Prostate gland (tissue), 2 donors: ENCODE measurements at regions not wholly inside any gene's neighbourhood (a gene's known extent, or its start where the extent isn't known, plus 50 kb on each side); places are given as distances from the start of the nearest gene placed in this dataset.
"Not testable (repeated sequence)": the region's sequence is repeated elsewhere in the genome, so short reads cannot be mapped to it uniquely, and the experiment has no call there.

Experiments
- DNase-seq: peaks from one replicate; pipeline ENCODE4 v3.0.0-alpha.2; 2019; ENCODE audit warnings: low spot score
- H3K27ac ChIP-seq, 2 donors: fragments of 200-600 bp; sonication (generic); 2 replicates each; pipeline ENCODE4 v1.5.1; 2017 to 2019
- H3K27me3 ChIP-seq: fragments of 200-600 bp; sonication (generic); replicated peaks from 2 replicates; pipeline ENCODE4 v1.5.1; 2019; ENCODE audit not compliant: insufficient read depth
- H3K36me3 ChIP-seq, 2 donors: fragments of 200-600 bp; sonication (generic); 1 replicate in 1 of 2; 2 replicates in 1 of 2; pipeline versions ENCODE4 v1.5.1 to v1.8.1; 2017 to 2019
- H3K4me1 ChIP-seq: fragments of 200-600 bp; sonication (generic); replicated peaks from 2 replicates; pipeline ENCODE4 v1.5.1; 2019
- H3K4me3 ChIP-seq, 2 donors: fragments of 200-600 bp; sonication (generic); 2 replicates each; pipeline ENCODE4 v1.5.1; 2017 to 2019
- H3K9me3 ChIP-seq: fragments of 200-600 bp; sonication (generic); 2 replicates; pipeline ENCODE4 v1.5.1; 2017
- CTCF ChIP-seq, 4 experiments: fragments of 200-600 bp in 2 of 4; fragments of 450-650 bp in 2 of 4; sonication (generic) in 2 of 4; IDR thresholded peaks; 1 replicate in 3 of 4; 2 replicates in 1 of 4; pipeline ENCODE4 v1.5.1; 2016 to 2019; ENCODE audit warnings: antibody characterized with exemption in 4 of 4, mild to moderate bottlenecking in 2 of 4, moderate library complexity in 2 of 4
- POLR2A ChIP-seq: fragments of 450-650 bp; IDR thresholded peaks from one replicate; pipeline ENCODE4 v1.6.1; 2016; ENCODE audit warnings: antibody characterized with exemption, mild to moderate bottlenecking
- POLR2AphosphoS5 ChIP-seq: sonication (generic); formaldehyde crosslinking; IDR thresholded peaks from one replicate; pipeline ENCODE4 v1.6.1; 2017; ENCODE audit warnings: antibody characterized with exemption
- WGBS: methylation state at CpG from one replicate; pipeline ENCODE4 v1.1.5; 2018; 5-methylcytosine and 5-hydroxymethylcytosine counted together
- intact Hi-C: fragments of 100-400 bp; cut with DNase I; formaldehyde crosslinking; loops from one replicate; pipeline ENCODE4 v1.14.2; 2022

DNA sequence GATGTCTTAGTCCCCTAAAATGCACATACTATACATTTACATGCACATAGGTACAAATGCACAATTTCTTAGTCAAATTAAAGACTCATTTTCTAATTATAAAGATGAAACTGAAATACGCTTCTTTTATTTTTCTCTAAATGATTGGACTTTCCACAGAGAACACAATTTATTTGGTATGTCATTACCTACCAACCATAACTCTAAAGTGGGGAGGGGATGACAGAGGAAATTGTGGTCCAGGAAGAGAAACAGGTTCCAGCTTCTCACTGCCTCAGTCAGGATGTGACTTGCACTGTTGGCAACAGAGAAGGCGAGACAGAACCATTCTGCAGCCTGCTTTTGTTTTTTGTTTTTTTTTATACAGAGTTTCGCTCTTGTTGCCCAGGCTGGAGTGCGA is 1189.2 kb downstream of the PLA2G4A start:
- TF ChIP-seq POLR2A (no peak), POLR2AphosphoS5 (no peak), CTCF (IDR thresholded peaks at IDR 0.05) (no peak)
- no peaks in the 10 kb centered on the region for H3K36me3 ChIP-seq
- intact Hi-C loops = no loop called here
- 92% methylated on average over 4 of the region's 4 CpGs for WGBS
- H3K4me3 ChIP-seq = no peak overlapping the region
- DNase-seq = no peak
- H3K27ac ChIP-seq = no peak overlapping the region
- H3K4me1 ChIP-seq = no peaks in the 10 kb centered on the region
- H3K9me3 ChIP-seq = no peaks in the 10 kb centered on the region
- H3K27me3 ChIP-seq = no peaks in the 10 kb centered on the region

DNA sequence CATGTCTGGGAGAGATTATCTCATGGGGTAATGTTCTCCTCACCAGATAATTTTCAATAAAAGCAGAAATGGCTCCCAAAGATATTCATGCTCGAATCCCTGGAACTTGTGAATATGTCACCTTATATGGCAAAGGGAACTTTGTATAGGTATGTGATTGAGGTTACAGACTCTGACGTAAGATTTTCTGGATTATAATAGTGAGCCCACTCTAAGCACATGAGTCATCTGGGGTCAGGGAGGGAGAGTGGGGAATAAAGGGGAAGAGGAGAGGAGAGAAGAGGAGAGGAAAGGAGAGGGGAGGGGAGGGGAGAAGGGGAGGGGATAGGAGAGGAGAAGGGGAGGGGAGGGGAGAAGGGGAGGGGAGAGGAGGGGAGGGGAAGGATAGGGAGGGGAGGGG is 1193.9 kb downstream of the PLA2G4A start:
- TF ChIP-seq CTCF (IDR thresholded peaks at IDR 0.05) (no peak), POLR2AphosphoS5 (no peak), POLR2A (no peak)

GRCh38 chr1:188023206-188023605 is 1194.5 kb downstream of the PLA2G4A start:
- H3K27me3 ChIP-seq = no peaks in the 10 kb centered on the region
- DNase-seq = no peak
- intact Hi-C loops = no loop called here
- TF ChIP-seq CTCF (IDR thresholded peaks at IDR 0.05) (no peak), POLR2AphosphoS5 (no peak), POLR2A (no peak)
- H3K9me3 ChIP-seq = no peaks in the 10 kb centered on the region
- H3K4me3 ChIP-seq = no peak overlapping the region
- no peak overlapping the region for H3K27ac ChIP-seq
- no peaks in the 10 kb centered on the region for H3K36me3 ChIP-seq
- no peaks in the 10 kb centered on the region for H3K4me1 ChIP-seq
- WGBS = 94% methylated on average over 2 of the region's 2 CpGs

More for the DNA sequence above, 1193.9 kb downstream of the PLA2G4A start:
- no peaks in the 10 kb centered on the region for H3K36me3 ChIP-seq
- WGBS = 92% methylated on average over 2 of the region's 2 CpGs
- no peaks in the 10 kb centered on the region for H3K9me3 ChIP-seq
- no peak overlapping the region for H3K4me3 ChIP-seq
- intact Hi-C loops = no loop called here
- H3K27me3 ChIP-seq = no peaks in the 10 kb centered on the region
- no peak overlapping the region for H3K27ac ChIP-seq
- DNase-seq = no peak
- no peaks in the 10 kb centered on the region for H3K4me1 ChIP-seq

- no peak for DNase-seq
- Histone ChIP-seq H3K36me3 (no peaks in the 10 kb centered on the region), H3K4me1 (no peaks in the 10 kb centered on the region), H3K4me3 (no peak overlapping the region), H3K27me3 (no peaks in the 10 kb centered on the region), H3K9me3 (no peaks in the 10 kb centered on the region), H3K27ac (no peak overlapping the region)
- intact Hi-C loops = no loop called here
- TF ChIP-seq CTCF (IDR thresholded peaks at IDR 0.05) (no peak), POLR2A (no peak), POLR2AphosphoS5 (no peak)
Measured at GRCh38 chr1:188027613-188028012, 1198.9 kb downstream of the PLA2G4A start.

GRCh38 chr1:188037572-188037971 is 1208.8 kb downstream of the PLA2G4A start:
- WGBS = 94% methylated on average over 2 of the region's 2 CpGs
- intact Hi-C loops, DNase-seq: not testable (repeated sequence)

More at GRCh38 chr1:188037572-188037971, 1208.8 kb downstream of the PLA2G4A start:
- not testable (repeated sequence) for H3K36me3 ChIP-seq, H3K4me1 ChIP-seq, H3K27me3 ChIP-seq, H3K9me3 ChIP-seq, H3K27ac ChIP-seq, H3K4me3 ChIP-seq
